ENCODE measurements at regions not wholly inside any gene's neighbourhood (a gene's known extent, or its start where the extent isn't known, plus 50 kb on each side); places are given as distances from the start of the nearest gene placed in this dataset.

DNA sequence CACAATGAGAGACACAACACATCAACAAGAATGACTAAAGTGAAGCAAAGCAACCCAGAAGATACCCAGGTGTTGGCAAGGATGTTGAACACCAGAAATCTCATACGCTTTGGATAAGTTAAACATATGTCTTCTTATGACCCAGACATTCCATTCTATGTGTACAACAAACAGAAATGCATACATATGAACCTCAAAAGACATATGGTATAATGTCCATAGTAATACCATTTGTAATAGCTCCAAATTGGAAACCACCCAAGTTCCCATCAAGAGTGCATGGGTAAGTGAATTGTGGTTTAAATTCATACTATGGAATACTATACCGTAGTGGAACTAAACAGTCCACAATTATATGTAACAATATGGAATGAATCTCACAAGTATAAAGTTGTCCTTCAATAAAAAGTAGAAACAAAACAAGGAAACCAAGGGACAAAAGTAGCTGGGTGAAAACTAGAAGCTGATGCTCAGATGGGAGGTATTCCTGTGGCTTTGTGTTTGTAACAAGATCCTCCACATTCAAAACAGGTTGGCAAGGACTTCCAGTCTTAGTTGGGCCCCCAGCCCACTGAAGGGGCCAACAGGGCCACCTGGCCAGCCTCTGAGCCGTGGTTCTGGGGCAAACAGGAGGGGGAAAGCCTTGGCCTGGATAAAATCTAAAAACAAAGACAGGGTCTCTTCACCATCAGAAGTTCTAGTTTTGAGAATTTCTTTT lies 171.8 kb upstream of the PITX1 start:
- H3K79me2 ChIP-seq (ENCODE audit: insufficient read depth, low read length): no peaks in the 10 kb centered on the region
- H3K36me3 ChIP-seq (replicated peaks in 1 of 2; ENCODE audit: control insufficient read depth in 1 of 2, insufficient read depth in 2 of 2, low read length in 2 of 2): no peaks in the 10 kb centered on the region
- POLR2A ChIA-PET: no interaction called here
- peaks cover 21% of the 10 kb centered on the region for H3K4me1 ChIP-seq (ENCODE audit: insufficient read depth, low read length)
- no peak for FAIRE-seq
- TF ChIP-seq, protein P1, sequence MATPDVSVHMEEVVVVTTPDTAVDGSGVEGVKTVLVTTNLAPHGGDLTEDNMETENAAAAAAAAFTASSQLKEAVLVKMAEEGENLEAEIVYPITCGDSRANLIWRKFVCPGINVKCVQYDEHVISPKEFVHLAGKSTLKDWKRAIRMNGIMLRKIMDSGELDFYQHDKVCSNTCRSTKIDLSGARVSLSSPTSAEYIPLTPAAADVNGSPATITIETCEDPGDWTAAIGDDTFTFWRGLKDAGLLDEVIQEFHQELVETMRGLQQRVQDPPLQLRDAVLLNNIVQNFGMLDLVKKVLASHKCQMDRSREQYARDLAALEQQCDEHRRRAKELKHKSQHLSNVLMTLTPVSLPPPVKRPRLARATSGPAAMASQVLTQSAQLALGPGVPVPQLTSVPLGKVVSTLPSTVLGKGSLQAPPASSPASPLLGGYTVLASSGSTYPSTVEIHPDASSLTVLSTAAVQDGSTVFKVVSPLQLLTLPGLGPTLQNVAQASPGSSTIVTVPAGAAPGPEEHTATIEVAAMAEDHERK (CRISPR knock-in tag; IDR thresholded peaks at IDR 0.05; ENCODE audit: low read depth): no peak
- no peak for TF ChIP-seq ZBTB38 (CRISPR knock-in tag; IDR thresholded peaks at IDR 0.05)
- TF ChIP-seq, protein P2, sequence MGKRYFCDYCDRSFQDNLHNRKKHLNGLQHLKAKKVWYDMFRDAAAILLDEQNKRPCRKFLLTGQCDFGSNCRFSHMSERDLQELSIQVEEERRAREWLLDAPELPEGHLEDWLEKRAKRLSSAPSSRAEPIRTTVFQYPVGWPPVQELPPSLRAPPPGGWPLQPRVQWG (CRISPR knock-in tag; IDR thresholded peaks at IDR 0.05; ENCODE audit: borderline replicate concordance, low read depth): no peak
- TF ChIP-seq, protein P3, sequence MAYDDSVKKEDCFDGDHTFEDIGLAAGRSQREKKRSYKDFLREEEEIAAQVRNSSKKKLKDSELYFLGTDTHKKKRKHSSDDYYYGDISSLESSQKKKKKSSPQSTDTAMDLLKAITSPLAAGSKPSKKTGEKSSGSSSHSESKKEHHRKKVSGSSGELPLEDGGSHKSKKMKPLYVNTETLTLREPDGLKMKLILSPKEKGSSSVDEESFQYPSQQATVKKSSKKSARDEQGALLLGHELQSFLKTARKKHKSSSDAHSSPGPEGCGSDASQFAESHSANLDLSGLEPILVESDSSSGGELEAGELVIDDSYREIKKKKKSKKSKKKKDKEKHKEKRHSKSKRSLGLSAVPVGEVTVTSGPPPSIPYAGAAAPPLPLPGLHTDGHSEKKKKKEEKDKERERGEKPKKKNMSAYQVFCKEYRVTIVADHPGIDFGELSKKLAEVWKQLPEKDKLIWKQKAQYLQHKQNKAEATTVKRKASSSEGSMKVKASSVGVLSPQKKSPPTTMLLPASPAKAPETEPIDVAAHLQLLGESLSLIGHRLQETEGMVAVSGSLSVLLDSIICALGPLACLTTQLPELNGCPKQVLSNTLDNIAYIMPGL (CRISPR knock-in tag; IDR thresholded peaks at IDR 0.05; ENCODE audit: borderline replicate concordance in 1 of 2, low read depth in 1 of 2): no peak
- no peak for TF ChIP-seq ZNF720 (CRISPR knock-in tag; IDR thresholded peaks at IDR 0.05)
- no peak for TF ChIP-seq NAIF1 (CRISPR knock-in tag; IDR thresholded peaks at IDR 0.05; ENCODE audit: borderline replicate concordance)
- TF ChIP-seq SMC3 (IDR thresholded peaks at IDR 0.05; ENCODE audit: low read length): no peak
- no peak for TF ChIP-seq RBM22 (optimal IDR thresholded peaks at IDR 0.05; ENCODE audit: low read length)
- TF ChIP-seq ZFP37 (CRISPR knock-in tag; IDR thresholded peaks at IDR 0.05; ENCODE audit: borderline replicate concordance): no peak
- TF ChIP-seq ZNF496 (CRISPR knock-in tag; IDR thresholded peaks at IDR 0.05; ENCODE audit: insufficient replicate concordance): no peak
- TF ChIP-seq, protein P4, sequence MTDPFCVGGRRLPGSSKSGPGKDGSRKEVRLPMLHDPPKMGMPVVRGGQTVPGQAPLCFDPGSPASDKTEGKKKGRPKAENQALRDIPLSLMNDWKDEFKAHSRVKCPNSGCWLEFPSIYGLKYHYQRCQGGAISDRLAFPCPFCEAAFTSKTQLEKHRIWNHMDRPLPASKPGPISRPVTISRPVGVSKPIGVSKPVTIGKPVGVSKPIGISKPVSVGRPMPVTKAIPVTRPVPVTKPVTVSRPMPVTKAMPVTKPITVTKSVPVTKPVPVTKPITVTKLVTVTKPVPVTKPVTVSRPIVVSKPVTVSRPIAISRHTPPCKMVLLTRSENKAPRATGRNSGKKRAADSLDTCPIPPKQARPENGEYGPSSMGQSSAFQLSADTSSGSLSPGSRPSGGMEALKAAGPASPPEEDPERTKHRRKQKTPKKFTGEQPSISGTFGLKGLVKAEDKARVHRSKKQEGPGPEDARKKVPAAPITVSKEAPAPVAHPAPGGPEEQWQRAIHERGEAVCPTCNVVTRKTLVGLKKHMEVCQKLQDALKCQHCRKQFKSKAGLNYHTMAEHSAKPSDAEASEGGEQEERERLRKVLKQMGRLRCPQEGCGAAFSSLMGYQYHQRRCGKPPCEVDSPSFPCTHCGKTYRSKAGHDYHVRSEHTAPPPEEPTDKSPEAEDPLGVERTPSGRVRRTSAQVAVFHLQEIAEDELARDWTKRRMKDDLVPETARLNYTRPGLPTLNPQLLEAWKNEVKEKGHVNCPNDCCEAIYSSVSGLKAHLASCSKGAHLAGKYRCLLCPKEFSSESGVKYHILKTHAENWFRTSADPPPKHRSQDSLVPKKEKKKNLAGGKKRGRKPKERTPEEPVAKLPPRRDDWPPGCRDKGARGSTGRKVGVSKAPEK (CRISPR knock-in tag; IDR thresholded peaks at IDR 0.05; ENCODE audit: borderline replicate concordance): no peak
- no peak for TF ChIP-seq NCOR1 (IDR thresholded peaks at IDR 0.05; ENCODE audit: borderline replicate concordance, low read length)
- no peak for TF ChIP-seq TOE1 (CRISPR knock-in tag; IDR thresholded peaks at IDR 0.05)
- no peak for TF ChIP-seq ZNF234 (CRISPR knock-in tag; conservative IDR thresholded peaks at IDR 0.05)
- no peak for TF ChIP-seq ZNF614 (CRISPR knock-in tag; IDR thresholded peaks at IDR 0.05; ENCODE audit: borderline replicate concordance)
- TF ChIP-seq ATRX (CRISPR knock-in tag; IDR thresholded peaks at IDR 0.05; ENCODE audit: borderline replicate concordance): no peak
- no peak for TF ChIP-seq ZNF556 (CRISPR knock-in tag; IDR thresholded peaks at IDR 0.05; ENCODE audit: borderline replicate concordance)
- 90% methylated on average over 3 of the region's 3 CpGs for WGBS (ENCODE audit: low lambda C conversion rate)
- H3K4me3 ChIP-seq (replicated peaks in 1 of 3; ENCODE audit: insufficient read depth in 1 of 3, low read depth in 2 of 3, low read length in 3 of 3): no peak overlapping the region
- in situ Hi-C loops (cut with HindIII; ENCODE audit: extremely low pct_ligation_motif_present, low pct_unique_long_range_greater_than_20kb) (no loop called here), intact Hi-C loops (cut with micrococcal nuclease; ENCODE audit: unreplicated experiment) (no loop called here)
- no peak overlapping the region for H3K9ac ChIP-seq (ENCODE audit: insufficient read depth, low read depth, low read length)
- CTCF ChIA-PET (ENCODE audit: low intra/inter-chr PET ratio, low total read pairs): no interaction called here
- H2AFZ ChIP-seq (ENCODE audit: low read length): no peak overlapping the region
- H3K27me3 ChIP-seq (ENCODE audit: control insufficient read depth in 1 of 2, insufficient read depth in 2 of 2, low read length in 2 of 2): no peaks in the 10 kb centered on the region
- H4K20me1 ChIP-seq (ENCODE audit: insufficient read depth, low read length): no peaks in the 10 kb centered on the region
- BruUV-seq (replicated peaks): no TSS peak
- ATAC-seq: no peak
- DNase-seq (ENCODE audit: low spot score): no peak
- no peak overlapping the region for H3K27ac ChIP-seq (ENCODE audit: extremely low read length, insufficient read depth, low read length)
- peaks cover 15% of the 10 kb centered on the region for H3K9me3 ChIP-seq (ENCODE audit: low read length)
- H3K4me2 ChIP-seq (ENCODE audit: low read depth, low read length): no peak overlapping the region

All from HepG2 (cell line).